HEK293 (cell line): ENCODE measurements at regions not wholly inside any gene's neighbourhood (a gene's known extent, or its start where the extent isn't known, plus 50 kb on each side); places are given as distances from the start of the nearest gene placed in this dataset.

ENCODE experiments used
- CTCF ChIA-PET: fragments of 350-600 bp; formaldehyde crosslinking; extraction: SDS; loops from one replicate; lab custom pipeline; 2021; ENCODE audit warnings: antibody characterized with exemption; lab: Yijun Ruan, JAX
- POLR2A ChIA-PET: fragments of 300-600 bp; formaldehyde crosslinking; extraction: SDS; loops from one replicate; lab custom pipeline; 2020; ENCODE audit warnings: antibody characterized with exemption, inconsistent platforms; lab: Yijun Ruan, JAX
- H3K27ac ChIP-seq: fragments of 200-500 bp; sonication (Bioruptor generic); 2 replicates; pipeline ENCODE4 v1.5.1; 2014; ENCODE audit warnings: low read depth, low read length, control low read depth, inconsistent platforms; ENCODE audit errors: extremely low read depth
- H3K36me3 ChIP-seq, 2 experiments: fragments of 200-500 bp in 1 of 2; sonication (Bioruptor generic) in 1 of 2; 1 replicate in 1 of 2; 2 replicates in 1 of 2; pipeline ENCODE4 v1.5.1; 2014 to 2017; ENCODE audit warnings: inconsistent platforms in 2 of 2, low read length in 2 of 2; ENCODE audit not compliant: control insufficient read depth in 2 of 2, insufficient read depth in 1 of 2
- H3K4me1 ChIP-seq: fragments of 200-500 bp; sonication (Bioruptor generic); 2 replicates; pipeline ENCODE4 v1.5.1; 2014; ENCODE audit warnings: mild to moderate bottlenecking, low read length, inconsistent platforms; ENCODE audit not compliant: control insufficient read depth, insufficient read depth
- H3K4me3 ChIP-seq: 2 replicates; pipeline ENCODE4 v1.5.1; 2011; ENCODE audit warnings: low read depth, mild to moderate bottlenecking, control low read depth, low read length, moderate library complexity
- H3K9me3 ChIP-seq: fragments of 200-500 bp; sonication (Bioruptor generic); 2 replicates; pipeline ENCODE4 v1.5.1; 2014; ENCODE audit warnings: low read depth, low read length, inconsistent platforms; ENCODE audit not compliant: control insufficient read depth, insufficient read depth
- ATF2 ChIP-seq: fragments of 450-650 bp; formaldehyde crosslinking; IDR thresholded peaks from 2 replicates; pipeline ENCODE4 v1.5.1; 2016; ENCODE audit warnings: missing biosample characterization, missing genetic modification characterization, low read depth
- HOXD13 ChIP-seq: sonication (generic); formaldehyde crosslinking; IDR thresholded peaks from 2 replicates; pipeline ENCODE4 v1.8.0; 2022; ENCODE audit warnings: missing genetic modification reagents, borderline replicate concordance
- KLF7 ChIP-seq: fragments of 450-650 bp; formaldehyde crosslinking; IDR thresholded peaks from 2 replicates; pipeline ENCODE4 v1.5.1; 2016; ENCODE audit warnings: missing biosample characterization, missing genetic modification characterization, borderline replicate concordance
- SALL2 ChIP-seq: fragments of 450-650 bp; formaldehyde crosslinking; IDR thresholded peaks from 2 replicates; pipeline ENCODE4 v1.5.0; 2017; ENCODE audit warnings: missing biosample characterization, mild to moderate bottlenecking, missing genetic modification characterization, borderline replicate concordance
- SETDB1 ChIP-seq: IDR thresholded peaks from one replicate; pipeline ENCODE4 v1.6.1; 2017; ENCODE audit warnings: mild to moderate bottlenecking, low read length, moderate library complexity, mixed read lengths; ENCODE audit not compliant: insufficient read length
- SP3 ChIP-seq: fragments of 450-650 bp; formaldehyde crosslinking; IDR thresholded peaks from 2 replicates; pipeline ENCODE4 v1.5.1; 2016; ENCODE audit warnings: missing biosample characterization, missing genetic modification characterization
- TRIM28 ChIP-seq: IDR thresholded peaks from 2 replicates; pipeline ENCODE4 v1.6.1; 2011; ENCODE audit warnings: low read length, control low read depth, borderline replicate concordance
- ZBTB48 ChIP-seq: fragments of 450-650 bp; formaldehyde crosslinking; IDR thresholded peaks from 2 replicates; pipeline ENCODE4 v1.5.1; 2016; ENCODE audit warnings: missing biosample characterization, missing genetic modification characterization
- ZFP69B ChIP-seq: fragments of 450-650 bp; formaldehyde crosslinking; IDR thresholded peaks from 2 replicates; pipeline ENCODE4 v1.5.1; 2016; ENCODE audit warnings: missing biosample characterization, missing genetic modification characterization
- ZNF16 ChIP-seq: fragments of 450-650 bp; formaldehyde crosslinking; IDR thresholded peaks from 2 replicates; pipeline ENCODE4 v1.5.1; 2016; ENCODE audit warnings: low read depth, missing biosample characterization, missing genetic modification characterization
- ZNF202 ChIP-seq: fragments of 450-650 bp; formaldehyde crosslinking; IDR thresholded peaks from 2 replicates; pipeline ENCODE4 v1.5.1; 2016; ENCODE audit warnings: missing biosample characterization, missing genetic modification characterization, borderline replicate concordance
- ZNF214 ChIP-seq: fragments of 450-650 bp; formaldehyde crosslinking; IDR thresholded peaks from 2 replicates; pipeline ENCODE4 v1.5.1; 2017; ENCODE audit warnings: missing biosample characterization, mild to moderate bottlenecking, missing genetic modification characterization, borderline replicate concordance
- ZNF221 ChIP-seq: fragments of 450-650 bp; formaldehyde crosslinking; IDR thresholded peaks from 2 replicates; pipeline ENCODE4 v1.5.1; 2017; ENCODE audit warnings: missing biosample characterization, missing genetic modification characterization, borderline replicate concordance
- ZNF24 ChIP-seq: fragments of 450-650 bp; formaldehyde crosslinking; IDR thresholded peaks from 2 replicates; pipeline ENCODE4 v1.5.1; 2016; ENCODE audit warnings: missing biosample characterization, missing genetic modification characterization
- ZNF391 ChIP-seq: fragments of 450-650 bp; formaldehyde crosslinking; IDR thresholded peaks from 2 replicates; pipeline ENCODE4 v1.5.1; 2016; ENCODE audit warnings: low read depth, missing biosample characterization, missing genetic modification characterization, borderline replicate concordance
- ZNF501 ChIP-seq: fragments of 450-650 bp; formaldehyde crosslinking; IDR thresholded peaks from 2 replicates; pipeline ENCODE4 v1.5.1; 2016; ENCODE audit warnings: missing biosample characterization, missing genetic modification characterization
- ZNF529 ChIP-seq: fragments of 450-650 bp; formaldehyde crosslinking; IDR thresholded peaks from 2 replicates; pipeline ENCODE4 v1.5.1; 2017; ENCODE audit warnings: missing genetic modification characterization, missing biosample characterization; ENCODE audit not compliant: insufficient replicate concordance
- ZNF530 ChIP-seq: fragments of 450-650 bp; formaldehyde crosslinking; IDR thresholded peaks from 2 replicates; pipeline ENCODE4 v1.5.1; 2016; ENCODE audit warnings: low read depth, missing biosample characterization, missing genetic modification characterization
- ZNF548 ChIP-seq: fragments of 450-650 bp; formaldehyde crosslinking; IDR thresholded peaks from 2 replicates; pipeline ENCODE4 v1.5.1; 2016; ENCODE audit warnings: missing biosample characterization, missing genetic modification characterization
- ZNF624 ChIP-seq: fragments of 450-650 bp; formaldehyde crosslinking; IDR thresholded peaks from 2 replicates; pipeline ENCODE4 v1.5.1; 2017; ENCODE audit warnings: missing biosample characterization, missing genetic modification characterization
- ZNF645 ChIP-seq: fragments of 450-650 bp; formaldehyde crosslinking; IDR thresholded peaks from 2 replicates; pipeline ENCODE4; 2016; ENCODE audit warnings: missing biosample characterization, missing genetic modification characterization
- ZNF785 ChIP-seq: fragments of 450-650 bp; formaldehyde crosslinking; IDR thresholded peaks from 2 replicates; pipeline ENCODE4 v1.5.1; 2016; ENCODE audit warnings: missing biosample characterization, missing genetic modification characterization
- TF ChIP-seq, protein P1 (sequence below): fragments of 450-650 bp; formaldehyde crosslinking; IDR thresholded peaks from 2 replicates; pipeline ENCODE4 v1.5.1; 2016; ENCODE audit warnings: missing biosample characterization, missing genetic modification characterization
- TF ChIP-seq, protein P2 (sequence below): fragments of 450-650 bp; IDR thresholded peaks from 2 replicates; pipeline ENCODE4 v1.5.1; 2018; ENCODE audit warnings: missing biosample characterization, mild to moderate bottlenecking, missing genetic modification characterization
- TF ChIP-seq, protein P3 (sequence below): fragments of 450-650 bp; formaldehyde crosslinking; IDR thresholded peaks from 2 replicates; pipeline ENCODE4 v1.5.1; 2016; ENCODE audit warnings: missing biosample characterization, missing genetic modification characterization

DNA sequence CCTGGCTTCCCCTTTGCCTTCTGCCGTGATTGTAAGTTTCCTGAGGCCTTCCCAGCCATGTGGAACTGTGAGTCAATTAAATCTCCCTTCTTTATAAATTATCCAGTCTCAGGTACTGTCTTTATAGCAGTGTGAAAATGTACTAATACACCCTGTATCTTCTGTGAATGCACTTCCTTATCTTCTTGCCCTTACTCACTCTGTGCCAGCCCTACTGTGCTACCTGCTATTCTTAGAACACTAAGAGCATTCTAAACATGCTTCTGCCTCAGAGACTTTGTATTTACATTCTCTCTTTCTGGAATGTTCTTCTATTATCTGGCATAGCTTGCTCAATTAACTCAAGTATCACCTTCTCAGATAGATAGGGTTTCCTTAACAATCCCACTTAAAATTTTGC lies 164.4 kb upstream of the EDIL3 start:
- H3K27ac ChIP-seq: no peak overlapping the region
- no peaks in the 10 kb centered on the region for H3K9me3 ChIP-seq
- ChIA-PET POLR2A (no interaction called here), CTCF (no interaction called here)
- no peak overlapping the region for H3K4me3 ChIP-seq
- TF ChIP-seq ZNF624 (tag by site-specific recombination): no peak
- H3K36me3 ChIP-seq: no peaks in the 10 kb centered on the region
- no peaks in the 10 kb centered on the region for H3K4me1 ChIP-seq

GRCh38 chr5:84546686-84547085 lies 162.0 kb upstream of the EDIL3 start:
- H3K27ac ChIP-seq: no peak overlapping the region
- CTCF ChIA-PET: no interaction called here
- H3K9me3 ChIP-seq: no peaks in the 10 kb centered on the region
- POLR2A ChIA-PET: no interaction called here
- no peaks in the 10 kb centered on the region for H3K36me3 ChIP-seq
- TF ChIP-seq ZNF501 (tag by site-specific recombination): no peak
- no peak for TF ChIP-seq ZBTB48 (tag by site-specific recombination)
- TF ChIP-seq ATF2 (tag by site-specific recombination): no peak
- TF ChIP-seq ZNF529 (tag by site-specific recombination): no peak
- no peak for TF ChIP-seq ZNF530
- no peak overlapping the region for H3K4me3 ChIP-seq
- H3K4me1 ChIP-seq: no peaks in the 10 kb centered on the region

- Histone ChIP-seq H3K36me3 (no peaks in the 10 kb centered on the region), H3K4me3 (no peak overlapping the region), H3K4me1 (no peaks in the 10 kb centered on the region), H3K9me3 (no peaks in the 10 kb centered on the region), H3K27ac (no peak overlapping the region)
- TF ChIP-seq ZNF645 (tag by site-specific recombination) (no peak), SP3 (tag by site-specific recombination) (no peak), SALL2 (tag by site-specific recombination) (no peak), SETDB1 (no peak), ZNF16 (no peak), ZNF221 (tag by site-specific recombination) (no peak), TRIM28 (no peak), HOXD13 (CRISPR knock-in tag) (no peak), ZNF214 (tag by site-specific recombination) (no peak), ZNF785 (tag by site-specific recombination) (no peak), ZNF548 (tag by site-specific recombination) (no peak), ZNF24 (tag by site-specific recombination) (no peak), ZNF202 (tag by site-specific recombination) (no peak), KLF7 (tag by site-specific recombination) (no peak), ZNF391 (no peak), ZFP69B (no peak)
- TF ChIP-seq, protein P1, sequence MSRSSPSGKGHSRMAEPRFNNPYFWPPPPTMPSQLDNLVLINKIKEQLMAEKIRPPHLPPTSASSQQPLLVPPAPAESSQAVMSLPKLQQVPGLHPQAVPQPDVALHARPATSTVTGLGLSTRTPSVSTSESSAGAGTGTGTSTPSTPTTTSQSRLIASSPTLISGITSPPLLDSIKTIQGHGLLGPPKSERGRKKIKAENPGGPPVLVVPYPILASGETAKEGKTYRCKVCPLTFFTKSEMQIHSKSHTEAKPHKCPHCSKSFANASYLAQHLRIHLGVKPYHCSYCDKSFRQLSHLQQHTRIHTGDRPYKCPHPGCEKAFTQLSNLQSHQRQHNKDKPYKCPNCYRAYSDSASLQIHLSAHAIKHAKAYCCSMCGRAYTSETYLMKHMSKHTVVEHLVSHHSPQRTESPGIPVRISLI (tag by site-specific recombination): no peak
- TF ChIP-seq, protein P2, sequence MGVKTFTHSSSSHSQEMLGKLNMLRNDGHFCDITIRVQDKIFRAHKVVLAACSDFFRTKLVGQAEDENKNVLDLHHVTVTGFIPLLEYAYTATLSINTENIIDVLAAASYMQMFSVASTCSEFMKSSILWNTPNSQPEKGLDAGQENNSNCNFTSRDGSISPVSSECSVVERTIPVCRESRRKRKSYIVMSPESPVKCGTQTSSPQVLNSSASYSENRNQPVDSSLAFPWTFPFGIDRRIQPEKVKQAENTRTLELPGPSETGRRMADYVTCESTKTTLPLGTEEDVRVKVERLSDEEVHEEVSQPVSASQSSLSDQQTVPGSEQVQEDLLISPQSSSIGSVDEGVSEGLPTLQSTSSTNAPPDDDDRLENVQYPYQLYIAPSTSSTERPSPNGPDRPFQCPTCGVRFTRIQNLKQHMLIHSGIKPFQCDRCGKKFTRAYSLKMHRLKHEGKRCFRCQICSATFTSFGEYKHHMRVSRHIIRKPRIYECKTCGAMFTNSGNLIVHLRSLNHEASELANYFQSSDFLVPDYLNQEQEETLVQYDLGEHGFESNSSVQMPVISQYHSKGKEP (tag by site-specific recombination): no peak
- TF ChIP-seq, protein P3, sequence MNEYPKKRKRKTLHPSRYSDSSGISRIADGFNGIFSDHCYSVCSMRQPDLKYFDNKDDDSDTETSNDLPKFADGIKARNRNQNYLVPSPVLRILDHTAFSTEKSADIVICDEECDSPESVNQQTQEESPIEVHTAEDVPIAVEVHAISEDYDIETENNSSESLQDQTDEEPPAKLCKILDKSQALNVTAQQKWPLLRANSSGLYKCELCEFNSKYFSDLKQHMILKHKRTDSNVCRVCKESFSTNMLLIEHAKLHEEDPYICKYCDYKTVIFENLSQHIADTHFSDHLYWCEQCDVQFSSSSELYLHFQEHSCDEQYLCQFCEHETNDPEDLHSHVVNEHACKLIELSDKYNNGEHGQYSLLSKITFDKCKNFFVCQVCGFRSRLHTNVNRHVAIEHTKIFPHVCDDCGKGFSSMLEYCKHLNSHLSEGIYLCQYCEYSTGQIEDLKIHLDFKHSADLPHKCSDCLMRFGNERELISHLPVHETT: no peak
- ChIA-PET CTCF (no interaction called here), POLR2A (no interaction called here)
These were observed 152.1 kb upstream of the EDIL3 start for GRCh38 chr5:84536797-84537196.
